ENCODE measurements at regions not wholly inside any gene's neighbourhood (a gene's known extent, or its start where the extent isn't known, plus 50 kb on each side); places are given as distances from the start of the nearest gene placed in this dataset.
"Not testable (repeated sequence)": the region's sequence is repeated elsewhere in the genome, so short reads cannot be mapped to it uniquely, and the experiment has no call there.

- Histone ChIP-seq H3F3A (ENCODE audit: insufficient read depth) (no peaks in the 10 kb centered on the region), H3K9me2 (replicated peaks; ENCODE audit: insufficient read depth, low read length) (no peaks in the 10 kb centered on the region), H3K27ac (ENCODE audit: low read depth, low read length) (no peak overlapping the region), H2AFZ (ENCODE audit: low read depth, low read length, severe bottlenecking) (no peak overlapping the region), H3K9me3 (ENCODE audit: insufficient read depth, low read length) (no peaks in the 10 kb centered on the region), H3K79me2 (ENCODE audit: insufficient read depth, low read length) (no peaks in the 10 kb centered on the region), H3K4me3 (ENCODE audit: insufficient read depth, low read length, poor library complexity, severe bottlenecking) (no peak overlapping the region), H3K9ac (ENCODE audit: low read length) (no peak overlapping the region), H3K36me3 (ENCODE audit: low read length) (no peaks in the 10 kb centered on the region), H3K4me2 (ENCODE audit: low read depth, low read length, poor library complexity, severe bottlenecking) (no peak overlapping the region), H4K20me1 (ENCODE audit: low read depth, low read length) (no peaks in the 10 kb centered on the region), H3K27me3 (ENCODE audit: low read length) (no peaks in the 10 kb centered on the region)
- TF ChIP-seq, protein P1, sequence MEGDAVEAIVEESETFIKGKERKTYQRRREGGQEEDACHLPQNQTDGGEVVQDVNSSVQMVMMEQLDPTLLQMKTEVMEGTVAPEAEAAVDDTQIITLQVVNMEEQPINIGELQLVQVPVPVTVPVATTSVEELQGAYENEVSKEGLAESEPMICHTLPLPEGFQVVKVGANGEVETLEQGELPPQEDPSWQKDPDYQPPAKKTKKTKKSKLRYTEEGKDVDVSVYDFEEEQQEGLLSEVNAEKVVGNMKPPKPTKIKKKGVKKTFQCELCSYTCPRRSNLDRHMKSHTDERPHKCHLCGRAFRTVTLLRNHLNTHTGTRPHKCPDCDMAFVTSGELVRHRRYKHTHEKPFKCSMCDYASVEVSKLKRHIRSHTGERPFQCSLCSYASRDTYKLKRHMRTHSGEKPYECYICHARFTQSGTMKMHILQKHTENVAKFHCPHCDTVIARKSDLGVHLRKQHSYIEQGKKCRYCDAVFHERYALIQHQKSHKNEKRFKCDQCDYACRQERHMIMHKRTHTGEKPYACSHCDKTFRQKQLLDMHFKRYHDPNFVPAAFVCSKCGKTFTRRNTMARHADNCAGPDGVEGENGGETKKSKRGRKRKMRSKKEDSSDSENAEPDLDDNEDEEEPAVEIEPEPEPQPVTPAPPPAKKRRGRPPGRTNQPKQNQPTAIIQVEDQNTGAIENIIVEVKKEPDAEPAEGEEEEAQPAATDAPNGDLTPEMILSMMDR (IDR thresholded peaks at IDR 0.05; ENCODE audit: insufficient read depth, low read length, poor library complexity, severe bottlenecking): no peak
- TF ChIP-seq EZH2phosphoT487 (conservative IDR thresholded peaks at IDR 0.05; ENCODE audit: low read length): no peak
Observed at GRCh38 chr4:121594796-121595526, 101.8 kb downstream of the ANXA5 start.

DNA sequence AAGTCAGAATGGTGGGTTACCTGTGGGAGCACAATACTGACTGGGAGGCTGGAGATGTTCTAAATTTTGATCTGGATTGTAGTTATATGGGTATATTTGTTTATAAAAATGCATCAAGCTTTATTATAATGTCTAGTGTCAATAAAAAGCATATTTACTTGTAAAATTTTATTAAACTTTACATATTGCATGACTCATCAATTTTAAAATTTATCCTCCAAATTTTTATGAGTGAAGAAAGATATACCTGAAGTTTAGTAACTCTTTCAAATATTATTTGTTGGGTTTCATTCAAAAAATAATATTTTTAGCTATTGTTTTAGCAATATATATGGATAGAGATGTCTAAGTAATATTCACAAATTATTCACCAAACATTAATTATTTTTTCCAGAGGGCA, 103.0 kb downstream of the ANXA5 start:
- Histone ChIP-seq H3K4me3 (ENCODE audit: insufficient read depth, low read length, poor library complexity, severe bottlenecking) (no peak overlapping the region), H3K36me3 (ENCODE audit: low read length) (no peaks in the 10 kb centered on the region), H2AFZ (ENCODE audit: low read depth, low read length, severe bottlenecking) (no peak overlapping the region), H3K27me3 (ENCODE audit: low read length) (no peaks in the 10 kb centered on the region), H3K4me2 (ENCODE audit: low read depth, low read length, poor library complexity, severe bottlenecking) (no peak overlapping the region), H3K9ac (ENCODE audit: low read length) (no peak overlapping the region), H4K20me1 (ENCODE audit: low read depth, low read length) (no peaks in the 10 kb centered on the region), H3K9me3 (ENCODE audit: insufficient read depth, low read length) (no peaks in the 10 kb centered on the region), H3K9me2 (replicated peaks; ENCODE audit: insufficient read depth, low read length) (no peaks in the 10 kb centered on the region), H3K79me2 (ENCODE audit: insufficient read depth, low read length) (no peaks in the 10 kb centered on the region), H3K27ac (ENCODE audit: low read depth, low read length) (no peak overlapping the region), H3F3A (ENCODE audit: insufficient read depth) (no peaks in the 10 kb centered on the region)
- TF ChIP-seq, protein P1 (IDR thresholded peaks at IDR 0.05; ENCODE audit: insufficient read depth, low read length, poor library complexity, severe bottlenecking): no peak
- TF ChIP-seq EZH2phosphoT487 (conservative IDR thresholded peaks at IDR 0.05; ENCODE audit: low read length): no peak

- not testable (repeated sequence) for H3K79me2 ChIP-seq (ENCODE audit: insufficient read depth, low read length); H3K9me3 ChIP-seq (ENCODE audit: insufficient read depth, low read length); H3K4me3 ChIP-seq (ENCODE audit: insufficient read depth, low read length, poor library complexity, severe bottlenecking); H3K9me2 ChIP-seq (replicated peaks; ENCODE audit: insufficient read depth, low read length); H3K27me3 ChIP-seq (ENCODE audit: low read length); H3K9ac ChIP-seq (ENCODE audit: low read length); H3K27ac ChIP-seq (ENCODE audit: low read depth, low read length); H2AFZ ChIP-seq (ENCODE audit: low read depth, low read length, severe bottlenecking); H3F3A ChIP-seq (ENCODE audit: insufficient read depth); H3K4me2 ChIP-seq (ENCODE audit: low read depth, low read length, poor library complexity, severe bottlenecking); H3K36me3 ChIP-seq (ENCODE audit: low read length); H4K20me1 ChIP-seq (ENCODE audit: low read depth, low read length)
Observed at GRCh38 chr4:121592257-121592656, 104.5 kb downstream of the ANXA5 start.

GRCh38 chr4:121584836-121585235, 111.9 kb downstream of the ANXA5 start:
- H3K36me3 ChIP-seq (ENCODE audit: low read length): no peaks in the 10 kb centered on the region
- no peaks in the 10 kb centered on the region for H3K27me3 ChIP-seq (ENCODE audit: low read length)
- no peaks in the 10 kb centered on the region for H3F3A ChIP-seq (ENCODE audit: insufficient read depth)
- no peak for TF ChIP-seq EZH2phosphoT487 (conservative IDR thresholded peaks at IDR 0.05; ENCODE audit: low read length)
- TF ChIP-seq, protein P1 (IDR thresholded peaks at IDR 0.05; ENCODE audit: insufficient read depth, low read length, poor library complexity, severe bottlenecking): no peak
- no peaks in the 10 kb centered on the region for H3K9me3 ChIP-seq (ENCODE audit: insufficient read depth, low read length)
- no peaks in the 10 kb centered on the region for H3K9me2 ChIP-seq (replicated peaks; ENCODE audit: insufficient read depth, low read length)
- H2AFZ ChIP-seq (ENCODE audit: low read depth, low read length, severe bottlenecking): no peak overlapping the region
- H3K9ac ChIP-seq (ENCODE audit: low read length): no peak overlapping the region
- no peaks in the 10 kb centered on the region for H4K20me1 ChIP-seq (ENCODE audit: low read depth, low read length)
- no peak overlapping the region for H3K27ac ChIP-seq (ENCODE audit: low read depth, low read length)
- no peak overlapping the region for H3K4me3 ChIP-seq (ENCODE audit: insufficient read depth, low read length, poor library complexity, severe bottlenecking)
- H3K4me2 ChIP-seq (ENCODE audit: low read depth, low read length, poor library complexity, severe bottlenecking): no peak overlapping the region
- no peaks in the 10 kb centered on the region for H3K79me2 ChIP-seq (ENCODE audit: insufficient read depth, low read length)

Data from SU-DHL-6 (cell line).